ENCODE measurements at regions not wholly inside any gene's neighbourhood (a gene's known extent, or its start where the extent isn't known, plus 50 kb on each side); places are given as distances from the start of the nearest gene placed in this dataset.

DNA sequence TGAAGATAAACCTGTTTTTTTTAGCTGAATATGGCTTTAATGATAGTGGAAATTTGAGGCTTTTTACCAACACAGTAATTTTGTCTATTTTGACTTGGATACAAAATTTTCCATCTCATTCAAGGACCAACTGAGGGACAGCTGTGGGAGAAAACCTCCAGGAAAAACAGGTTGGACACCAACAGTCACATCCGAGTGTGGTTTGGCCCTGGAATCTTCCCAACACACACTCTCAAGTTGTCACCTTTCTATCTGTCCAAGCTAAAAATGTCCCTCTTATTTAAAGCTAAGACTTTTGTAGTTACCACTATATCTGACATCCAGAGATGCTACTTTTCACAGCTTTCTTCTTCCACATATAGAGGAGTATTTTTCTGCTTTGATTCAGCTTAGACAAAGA, 404.9 kb downstream of the PCDH7 start:
- DNase-seq, result no peak
- in situ Hi-C loops (cut with MboI; ENCODE audit: low pct_unique_long_range_greater_than_20kb, low sequenced_read_pairs), result no loop called here

DNA sequence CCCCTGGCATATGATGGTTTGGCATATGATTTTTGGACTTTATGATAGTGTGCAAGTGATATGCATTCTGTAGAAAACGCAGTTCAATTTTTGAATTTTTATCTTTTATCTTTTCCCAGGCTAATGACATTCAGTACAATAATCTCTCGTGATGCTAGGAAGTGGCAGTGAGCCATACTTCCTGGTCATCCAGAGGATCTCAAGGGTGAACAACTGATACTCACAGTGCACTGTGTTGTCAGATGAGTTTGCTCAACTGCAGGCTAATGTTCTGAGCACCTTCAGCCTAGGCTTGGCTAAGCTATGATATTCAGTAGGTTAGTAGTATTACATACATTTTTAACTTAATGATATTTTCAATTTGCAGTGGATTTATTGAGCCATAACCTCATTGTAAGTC, 405.3 kb downstream of the PCDH7 start:
- no peak for DNase-seq
- in situ Hi-C loops (cut with MboI; ENCODE audit: low pct_unique_long_range_greater_than_20kb, low sequenced_read_pairs), result no loop called here

DNA sequence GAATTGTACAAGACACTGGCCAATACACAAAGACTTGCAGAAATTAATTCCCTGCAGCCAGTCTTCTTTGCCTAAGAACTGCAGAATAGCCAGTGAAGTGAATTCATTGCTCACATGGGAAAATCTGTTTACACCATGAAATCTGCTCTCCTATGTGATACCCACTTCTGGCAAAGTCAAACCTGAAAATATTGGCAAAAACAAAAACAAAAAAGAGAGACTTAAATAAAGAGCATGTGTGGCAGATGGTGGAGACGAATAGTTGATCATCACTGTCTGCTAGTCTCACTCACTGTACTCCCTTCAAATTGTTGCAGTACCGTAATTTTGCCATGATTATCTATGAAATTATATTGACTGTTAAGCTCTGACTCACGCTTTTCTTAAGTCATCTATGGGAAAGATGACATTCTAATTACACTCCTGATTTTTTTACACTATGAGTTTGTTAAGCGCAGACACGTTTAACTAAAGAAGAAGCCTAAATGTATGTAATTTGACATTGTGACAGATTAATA, 406.8 kb downstream of the PCDH7 start:
- in situ Hi-C loops (cut with MboI; ENCODE audit: low pct_unique_long_range_greater_than_20kb, low sequenced_read_pairs), result no loop called here
- no peak for DNase-seq

DNA sequence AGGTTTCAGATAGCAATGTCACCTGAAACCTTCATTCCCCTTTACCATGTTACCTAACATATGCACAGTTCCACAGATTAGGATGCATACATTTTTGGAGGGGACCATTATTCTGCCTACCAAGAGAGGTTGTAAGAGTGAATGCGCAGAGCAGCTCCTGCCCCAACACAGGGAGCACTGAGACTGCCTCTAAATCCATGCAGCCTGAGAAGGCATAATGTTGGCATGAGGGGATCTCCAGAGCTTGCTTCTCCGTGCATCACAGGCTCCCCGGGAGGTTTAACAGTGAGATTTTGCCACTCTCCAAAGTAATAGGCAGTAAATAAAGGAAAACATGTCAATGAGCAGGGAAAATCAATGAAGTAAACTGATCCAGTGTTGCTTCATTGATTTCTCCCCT, 410.8 kb downstream of the PCDH7 start:
- no peak for DNase-seq
- in situ Hi-C loops (cut with MboI; ENCODE audit: low pct_unique_long_range_greater_than_20kb, low sequenced_read_pairs), result no loop called here

DNA sequence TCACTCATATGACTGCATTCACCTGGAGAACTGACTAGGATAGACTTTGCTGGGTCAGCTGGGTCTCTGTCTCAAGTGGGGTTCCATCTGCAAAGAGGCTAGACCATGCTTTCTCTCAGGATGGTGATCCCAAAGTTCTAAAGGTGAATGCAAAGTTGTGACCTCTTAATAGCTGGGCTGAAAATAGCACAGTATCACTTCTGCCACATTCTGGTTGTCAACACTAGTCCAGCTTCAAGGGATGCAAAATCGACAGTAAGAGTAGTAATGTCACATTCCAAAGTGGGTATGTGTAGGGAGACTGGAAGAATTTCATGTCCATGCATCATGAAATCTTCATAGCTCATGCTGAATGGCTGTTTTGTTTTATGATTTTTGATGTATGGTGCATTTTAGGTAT, 414.6 kb downstream of the PCDH7 start:
- in situ Hi-C loops (cut with MboI; ENCODE audit: low pct_unique_long_range_greater_than_20kb, low sequenced_read_pairs), result no loop called here
- no peak for DNase-seq

DNA sequence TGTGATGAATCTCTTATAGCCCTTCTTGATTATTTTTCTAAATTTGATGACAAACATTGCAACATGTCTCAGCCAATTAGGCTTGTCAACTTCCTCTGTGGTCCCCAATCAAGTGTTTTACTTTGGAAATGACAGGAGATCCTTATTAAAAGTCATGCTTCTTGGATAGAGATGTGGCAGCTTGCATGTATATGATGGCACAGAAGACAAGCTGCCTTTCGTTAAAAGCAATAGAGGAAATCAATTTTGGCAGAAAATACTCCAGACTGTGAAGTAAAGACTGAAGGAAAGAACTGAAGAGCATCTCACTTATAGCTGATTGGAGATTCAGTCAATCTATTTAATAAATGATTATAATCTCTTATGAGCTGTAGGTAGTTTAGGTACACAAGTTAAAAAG, 419.6 kb downstream of the PCDH7 start:
- in situ Hi-C loops (cut with MboI; ENCODE audit: low pct_unique_long_range_greater_than_20kb, low sequenced_read_pairs), result no loop called here

DNA sequence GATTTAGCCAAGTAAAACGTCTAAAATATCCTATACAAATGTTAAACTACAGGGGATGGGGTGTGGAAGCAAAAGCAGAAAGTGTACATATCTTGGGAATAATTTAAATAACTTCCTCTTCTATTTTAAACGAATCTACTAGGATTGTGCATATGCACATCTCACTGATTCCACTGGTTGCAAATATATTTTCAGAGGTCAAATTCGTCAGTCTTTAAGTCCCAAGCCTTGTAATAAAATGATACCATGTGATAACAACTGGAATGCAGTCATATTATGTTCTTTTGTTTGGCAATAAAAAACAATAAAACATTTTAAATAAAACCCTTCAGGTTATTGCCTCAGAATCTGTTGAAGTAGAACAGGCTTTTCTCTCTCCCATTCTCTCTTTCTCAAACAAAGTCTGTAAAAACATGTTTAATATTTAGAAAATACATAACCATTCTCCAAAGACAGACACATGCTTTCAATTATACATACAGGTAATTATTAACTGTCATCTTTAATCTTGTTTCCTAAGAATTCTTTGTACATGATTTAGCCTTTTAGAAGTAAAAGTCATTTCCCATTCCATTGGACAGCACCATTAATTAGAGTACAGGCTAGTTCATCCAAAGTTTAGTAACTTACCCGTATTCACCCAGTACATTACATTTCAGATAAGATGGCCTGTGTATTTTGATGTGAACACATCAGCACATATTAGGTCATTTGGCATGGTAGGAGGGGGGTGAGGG, 421.1 kb downstream of the PCDH7 start:
- no peak for DNase-seq
- in situ Hi-C loops (cut with MboI; ENCODE audit: low pct_unique_long_range_greater_than_20kb, low sequenced_read_pairs), result no loop called here

More for the DNA sequence above, 419.6 kb downstream of the PCDH7 start:
- no peak for DNase-seq

DNA sequence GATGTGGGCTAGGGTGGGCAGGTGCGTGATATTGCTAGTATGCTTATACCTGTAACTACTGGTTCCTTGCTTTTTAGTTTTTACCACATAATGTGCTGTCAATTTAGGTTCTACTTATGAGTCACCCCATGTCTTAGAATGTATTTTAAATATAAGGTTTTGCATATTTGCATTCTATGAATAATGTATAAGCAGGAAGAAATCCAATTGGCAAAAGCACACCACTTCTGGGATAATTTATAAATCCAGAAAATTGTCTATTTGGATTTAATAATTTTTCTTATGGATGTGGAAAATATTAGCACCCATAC, 421.6 kb downstream of the PCDH7 start:
- in situ Hi-C loops (cut with MboI; ENCODE audit: low pct_unique_long_range_greater_than_20kb, low sequenced_read_pairs), result no loop called here
- no peak for DNase-seq

DNA sequence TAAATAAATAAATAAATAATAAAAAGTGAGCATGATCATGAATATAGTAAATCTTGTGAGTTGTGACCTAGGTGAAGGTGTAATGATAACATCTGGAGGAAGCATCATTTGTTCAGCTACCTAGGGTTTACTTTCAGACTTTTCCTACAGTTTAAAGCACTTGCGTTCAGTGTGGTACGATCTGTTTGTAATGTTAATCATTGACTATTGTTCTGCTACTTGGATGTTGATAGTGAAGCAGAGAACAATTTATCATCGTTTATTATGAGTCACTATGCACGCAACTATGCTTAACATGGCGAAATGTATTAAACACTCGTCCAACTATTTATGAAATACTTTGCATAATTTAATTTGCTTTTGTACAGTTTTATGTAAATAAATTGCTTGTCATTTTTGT, 426.2 kb downstream of the PCDH7 start:
- no peak for DNase-seq
- in situ Hi-C loops (cut with MboI; ENCODE audit: low pct_unique_long_range_greater_than_20kb, low sequenced_read_pairs), result no loop called here

DNA sequence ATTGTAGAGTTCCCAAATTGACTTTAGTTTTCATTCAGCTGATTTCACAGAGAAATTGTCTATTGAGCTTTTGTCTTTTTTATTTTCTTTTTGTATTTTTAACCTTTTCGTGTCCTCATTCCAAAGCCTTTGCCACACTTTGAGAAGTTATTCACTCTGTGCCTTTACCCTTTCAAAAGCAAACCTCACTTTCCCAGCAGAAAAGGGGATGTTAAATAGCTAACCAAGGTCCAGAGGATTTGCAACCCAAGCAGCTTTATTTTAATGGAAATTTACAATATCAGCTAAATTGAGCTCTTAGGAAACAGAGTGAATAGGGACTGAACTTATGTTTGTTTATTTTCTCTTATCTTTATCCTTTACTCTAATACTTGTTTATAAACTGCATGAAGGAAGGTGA, 428.8 kb downstream of the PCDH7 start:
- in situ Hi-C loops (cut with MboI; ENCODE audit: low pct_unique_long_range_greater_than_20kb, low sequenced_read_pairs), result no loop called here
- DNase-seq, result no peak

DNA sequence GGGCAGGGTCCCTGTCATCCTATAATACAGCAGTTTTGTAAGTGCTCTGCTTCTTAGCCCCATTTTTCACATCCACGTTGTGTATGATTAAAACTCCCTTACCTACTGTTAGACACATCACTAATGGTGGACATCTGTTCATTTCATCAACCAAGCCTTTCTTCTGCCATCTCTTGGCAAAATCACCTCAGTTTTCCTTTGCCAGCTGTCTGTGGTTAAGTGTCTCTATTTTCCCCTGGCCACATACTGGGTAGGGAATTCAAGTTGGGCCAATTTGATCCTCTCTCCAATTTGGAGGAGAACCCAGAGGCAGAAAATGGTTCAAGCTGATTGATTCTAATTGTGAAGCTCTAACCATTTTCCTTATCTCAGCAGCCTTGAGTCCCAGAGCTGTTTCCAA, 436.1 kb downstream of the PCDH7 start:
- in situ Hi-C loops (cut with MboI; ENCODE audit: low pct_unique_long_range_greater_than_20kb, low sequenced_read_pairs), result no loop called here
- no peak for DNase-seq

DNA sequence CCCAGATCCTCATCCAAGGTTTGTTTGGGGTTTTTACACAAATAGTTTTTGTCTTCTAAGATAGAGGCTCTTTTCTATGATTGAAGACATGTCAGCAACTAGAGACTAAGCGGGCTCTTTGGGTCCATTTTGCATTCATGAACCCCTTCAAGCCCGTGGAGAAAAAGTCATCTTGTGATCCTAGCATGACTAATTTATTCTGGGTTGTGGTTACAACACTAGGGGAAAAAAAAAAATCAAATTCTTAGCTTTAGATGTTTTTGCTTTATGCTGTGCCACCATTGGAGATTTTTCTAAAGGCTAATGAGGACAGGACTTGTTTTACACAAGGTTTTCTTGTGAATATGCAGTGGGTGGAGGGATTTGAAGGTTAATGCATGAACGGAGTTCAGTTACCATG, 440.0 kb downstream of the PCDH7 start:
- in situ Hi-C loops (cut with MboI; ENCODE audit: low pct_unique_long_range_greater_than_20kb, low sequenced_read_pairs), result no loop called here
- DNase-seq, result no peak

DNA sequence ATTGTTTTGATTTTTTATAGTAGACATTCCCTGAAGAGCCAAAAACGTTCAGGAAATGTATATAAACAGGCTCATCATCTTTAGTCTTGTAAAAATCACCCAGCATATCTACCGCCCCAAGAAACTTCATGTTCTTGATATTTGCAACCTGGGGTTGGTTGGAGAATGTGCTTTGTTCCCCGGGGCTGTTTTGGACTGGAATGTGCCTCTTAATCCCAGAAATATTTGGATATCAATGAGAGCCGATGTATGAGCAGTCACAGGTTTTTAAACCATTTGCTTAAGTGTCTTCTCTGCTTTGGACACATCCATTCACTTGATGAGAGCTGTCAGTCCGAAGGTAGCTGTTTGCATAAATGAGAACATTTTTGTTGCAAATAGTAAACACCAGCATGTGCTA, 449.7 kb downstream of the PCDH7 start:
- DNase-seq, result no peak
- in situ Hi-C loops (cut with MboI; ENCODE audit: low pct_unique_long_range_greater_than_20kb, low sequenced_read_pairs), result no loop called here

DNA sequence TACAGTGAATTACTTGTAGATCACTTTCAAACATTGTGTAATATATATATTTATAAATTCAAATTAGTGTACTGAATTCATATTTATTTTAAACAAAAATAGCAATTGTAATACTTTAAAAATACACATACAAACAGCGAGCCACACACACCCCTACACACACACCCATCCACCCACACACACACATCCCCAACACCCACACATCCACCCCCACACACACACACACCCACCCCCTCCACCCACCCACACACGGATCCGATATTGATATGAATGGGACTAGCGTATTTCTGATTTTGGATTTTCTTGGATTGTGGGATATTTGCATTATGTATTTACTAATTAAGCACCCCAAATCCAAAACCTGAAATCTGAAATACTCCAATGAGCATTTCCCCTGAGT, 451.2 kb downstream of the PCDH7 start:
- in situ Hi-C loops (cut with MboI; ENCODE audit: low pct_unique_long_range_greater_than_20kb, low sequenced_read_pairs), result no loop called here

DNA sequence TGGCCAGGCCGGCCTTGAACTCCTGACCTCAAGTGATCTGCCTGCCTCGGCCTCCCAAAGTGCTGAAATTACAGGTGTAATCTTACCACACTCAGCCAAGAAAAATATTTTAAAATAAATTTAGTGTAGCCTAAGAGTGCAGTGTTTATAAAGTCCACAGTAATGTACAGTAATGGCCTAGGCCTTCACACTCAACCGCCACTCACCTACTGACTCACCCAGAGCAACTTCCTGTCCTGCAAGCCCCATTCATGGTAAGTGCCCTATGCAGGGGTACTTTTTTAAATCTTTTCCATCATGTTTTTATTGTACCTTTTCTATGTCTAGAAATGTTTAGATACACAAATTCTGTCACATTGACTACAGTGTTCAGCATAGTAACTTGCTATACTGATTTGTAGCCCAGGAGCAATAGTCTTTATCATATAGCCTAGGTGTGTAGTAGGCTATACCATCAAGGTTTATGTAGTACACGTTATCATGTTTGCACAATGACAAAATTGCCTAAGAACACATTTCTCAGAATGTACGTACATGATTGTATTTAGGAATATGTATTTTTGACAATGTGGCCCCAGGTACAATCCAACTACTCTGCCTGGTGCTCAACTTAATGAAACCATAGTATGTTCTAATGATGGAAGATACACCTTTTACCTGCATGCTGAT, 455.2 kb downstream of the PCDH7 start:
- in situ Hi-C loops (cut with MboI; ENCODE audit: low pct_unique_long_range_greater_than_20kb, low sequenced_read_pairs), result no loop called here
- DNase-seq, result no peak

More for the DNA sequence above, 451.2 kb downstream of the PCDH7 start:
- no peak for DNase-seq

DNA sequence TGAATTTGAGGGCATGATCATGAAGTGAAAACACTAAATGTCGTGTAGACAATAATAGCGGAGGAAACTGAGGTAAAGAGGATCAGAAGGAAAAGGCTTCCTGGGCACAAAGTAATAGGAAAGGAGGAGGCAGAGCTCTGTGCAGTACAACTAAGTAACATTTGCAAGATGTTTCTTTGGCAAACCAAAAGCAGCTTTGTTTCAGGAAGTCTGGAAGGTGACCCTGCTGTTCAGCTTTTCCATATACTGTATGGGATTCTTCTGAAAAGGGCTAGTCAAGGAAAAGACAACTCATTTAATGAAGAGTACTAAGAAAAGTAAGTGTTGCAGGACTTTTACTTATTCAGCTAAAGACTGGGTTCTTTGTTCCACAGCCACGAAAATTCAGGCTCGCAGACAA, 463.1 kb downstream of the PCDH7 start:
- in situ Hi-C loops (cut with MboI; ENCODE audit: low pct_unique_long_range_greater_than_20kb, low sequenced_read_pairs), result no loop called here
- no peak for DNase-seq

DNA sequence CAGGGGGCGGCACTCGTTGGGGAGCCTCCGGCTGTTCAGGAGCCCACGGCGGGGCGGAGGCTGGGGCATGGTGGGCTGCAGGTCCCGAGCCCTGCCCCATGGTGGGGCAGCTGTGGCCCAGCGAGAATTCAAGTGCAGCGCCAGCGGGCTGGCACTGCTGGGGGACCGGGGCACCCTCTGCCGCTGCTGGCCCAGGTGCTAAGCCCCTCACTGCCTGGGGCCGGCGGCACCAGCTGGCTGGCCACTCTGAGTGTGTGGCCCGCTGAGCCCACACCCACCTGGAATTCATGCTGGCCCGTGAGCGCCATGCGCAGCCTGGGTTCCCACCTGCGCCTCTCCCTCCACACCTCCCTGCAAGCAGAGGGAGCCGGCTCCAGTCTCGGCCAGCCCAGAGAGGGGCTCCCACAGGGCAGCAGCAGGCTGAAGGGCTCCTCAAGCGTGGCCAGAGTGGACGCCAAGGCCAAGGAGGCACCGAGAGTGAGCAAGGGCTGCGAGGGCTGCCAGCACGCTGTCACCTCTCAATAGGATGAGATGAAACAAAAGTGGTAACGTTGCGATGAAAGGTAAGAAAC, 464.9 kb downstream of the PCDH7 start:
- in situ Hi-C loops (cut with MboI; ENCODE audit: low pct_unique_long_range_greater_than_20kb, low sequenced_read_pairs), result no loop called here
- no peak for DNase-seq

DNA sequence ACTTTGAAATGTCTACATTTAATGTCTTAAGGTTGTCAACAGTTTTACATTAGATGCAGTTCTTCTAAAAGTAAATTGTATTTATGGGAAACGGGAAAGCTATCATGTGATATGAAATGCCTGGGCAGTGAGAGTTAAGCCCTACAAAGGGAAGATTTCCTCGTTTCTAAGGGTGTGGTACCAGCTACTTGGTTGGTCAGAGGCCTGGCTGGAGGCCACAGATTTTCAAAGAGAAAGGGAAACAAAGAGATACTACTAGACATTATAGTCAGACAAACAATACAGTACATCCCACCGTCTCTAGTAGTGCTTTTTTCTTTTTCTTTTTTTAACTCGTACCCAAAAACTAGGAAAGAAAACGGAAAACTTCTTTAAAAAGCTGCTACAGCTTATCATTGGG, 467.8 kb downstream of the PCDH7 start:
- in situ Hi-C loops (cut with MboI; ENCODE audit: low pct_unique_long_range_greater_than_20kb, low sequenced_read_pairs), result no loop called here
- DNase-seq, result no peak

DNA sequence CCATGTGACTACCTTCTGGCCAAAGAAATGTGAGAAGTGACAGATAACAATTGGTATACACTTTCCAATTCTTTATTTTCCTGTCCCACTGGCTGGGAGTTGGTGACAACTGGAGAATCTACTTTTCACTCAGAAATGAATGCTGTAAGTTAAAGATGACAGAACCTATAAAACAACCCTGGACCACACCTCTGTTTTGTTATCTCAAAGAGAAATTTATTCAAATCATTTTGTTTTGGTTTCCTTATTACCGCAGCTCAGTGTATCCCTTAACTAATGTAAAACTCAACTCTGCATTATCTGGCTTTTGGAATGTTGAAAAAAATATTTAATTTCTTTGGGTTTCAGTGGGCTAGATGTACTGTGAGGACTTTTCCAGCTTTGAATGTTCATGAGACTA, 469.8 kb downstream of the PCDH7 start:
- no peak for DNase-seq
- in situ Hi-C loops (cut with MboI; ENCODE audit: low pct_unique_long_range_greater_than_20kb, low sequenced_read_pairs), result no loop called here

DNA sequence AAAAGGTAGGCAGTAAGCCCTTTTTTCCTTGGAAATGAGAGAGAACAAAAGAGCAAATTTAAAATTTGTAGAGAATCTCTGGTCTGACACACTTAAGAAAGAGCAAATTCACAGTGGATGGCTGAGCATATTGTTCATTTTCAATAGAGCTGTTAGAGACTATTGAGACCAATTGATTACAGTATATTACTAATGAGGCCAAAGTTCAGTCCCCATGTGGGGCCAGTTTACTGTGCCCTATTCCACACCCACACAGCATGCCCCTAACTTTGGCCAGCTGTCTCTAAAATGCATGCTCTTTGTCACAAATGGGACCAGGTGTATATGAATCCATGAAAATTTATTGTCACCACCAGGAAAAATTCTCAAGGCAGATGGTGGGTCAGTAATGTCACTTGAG, 470.5 kb downstream of the PCDH7 start:
- in situ Hi-C loops (cut with MboI; ENCODE audit: low pct_unique_long_range_greater_than_20kb, low sequenced_read_pairs), result no loop called here
- no peak for DNase-seq

DNA sequence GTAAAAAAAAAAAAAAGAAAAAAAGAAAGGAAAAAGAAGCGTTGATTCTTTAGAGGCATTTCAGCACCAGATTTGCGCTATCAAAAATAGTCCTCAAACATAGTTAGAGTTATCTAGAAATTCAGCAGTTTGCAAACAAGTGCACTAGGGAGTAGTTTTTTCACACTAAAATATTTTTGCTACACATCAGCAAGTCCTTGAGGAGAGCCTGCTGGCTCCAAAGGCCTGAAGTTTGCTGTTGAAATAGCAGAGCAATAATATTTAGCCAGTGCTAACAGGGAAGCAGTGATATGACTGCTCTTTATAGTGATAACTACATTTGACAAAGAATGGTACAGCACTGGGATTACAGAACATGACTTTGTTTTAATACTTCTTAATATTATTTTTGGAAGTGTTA, 472.2 kb downstream of the PCDH7 start:
- in situ Hi-C loops (cut with MboI; ENCODE audit: low pct_unique_long_range_greater_than_20kb, low sequenced_read_pairs), result no loop called here
- no peak for DNase-seq
